SK-N-SH treated with all-trans-retinoic acid at 6 μM for 48 hours (cell line): ENCODE measurements at regions not wholly inside any gene's neighbourhood (a gene's known extent, or its start where the extent isn't known, plus 50 kb on each side); places are given as distances from the start of the nearest gene placed in this dataset.

Experiments
- ATAC-seq: fragments of 200-7000 bp; cut with Tn5 transposase; 3 replicates; pipeline ENCODE4 v1.9.1; 2020; ENCODE audit warnings: mild to moderate bottlenecking, moderate library complexity
- ARNTL ChIP-seq: fragments of 450-650 bp; formaldehyde crosslinking; IDR thresholded peaks from 2 replicates; pipeline ENCODE4 v1.5.0; 2020; ENCODE audit warnings: low read depth, mild to moderate bottlenecking, moderate library complexity, borderline replicate concordance
- BACH2 ChIP-seq: fragments of 250-450 bp; sonication (Bioruptor Pico); IDR thresholded peaks from 2 replicates; pipeline ENCODE4 v1.9.0; 2021; ENCODE audit warnings: mild to moderate bottlenecking, borderline replicate concordance
- CREB5 ChIP-seq: fragments of 250-450 bp; sonication (Bioruptor Pico); IDR thresholded peaks from 2 replicates; pipeline ENCODE4 v1.5.1; 2020; ENCODE audit warnings: low read depth, mild to moderate bottlenecking, moderate library complexity
- CSDC2 ChIP-seq: fragments of 250-450 bp; sonication (Bioruptor Pico); IDR thresholded peaks from 2 replicates; pipeline ENCODE4 v1.5.0; 2020; ENCODE audit warnings: mild to moderate bottlenecking, moderate library complexity
- ESRRG ChIP-seq: fragments of 250-450 bp; sonication (Bioruptor Pico); IDR thresholded peaks from 2 replicates; pipeline ENCODE4 v1.6.1; 2021; ENCODE audit warnings: mild to moderate bottlenecking
- GLIS3 ChIP-seq: fragments of 250-450 bp; sonication (Bioruptor Pico); IDR thresholded peaks from 2 replicates; pipeline ENCODE4 v1.5.0; 2020; ENCODE audit warnings: mild to moderate bottlenecking, moderate library complexity
- ISL1 ChIP-seq: fragments of 250-450 bp; sonication (Bioruptor Pico); IDR thresholded peaks from 2 replicates; pipeline ENCODE4 v2.1.2; 2022; ENCODE audit warnings: mild to moderate bottlenecking, moderate library complexity
- OSR1 ChIP-seq: fragments of 250-450 bp; sonication (Bioruptor Pico); IDR thresholded peaks from 2 replicates; pipeline ENCODE4 v1.8.0; 2022; ENCODE audit warnings: moderate library complexity, mild to moderate bottlenecking, inconsistent platforms
- PATZ1 ChIP-seq: fragments of 250-450 bp; sonication (Bioruptor Pico); IDR thresholded peaks from 2 replicates; pipeline ENCODE4 v1.8.0; 2020; ENCODE audit warnings: mild to moderate bottlenecking, moderate library complexity, borderline replicate concordance
- PPARA ChIP-seq: fragments of 250-450 bp; sonication (Bioruptor Pico); IDR thresholded peaks from 2 replicates; pipeline ENCODE4 v1.5.0; 2020; ENCODE audit warnings: mild to moderate bottlenecking, borderline replicate concordance
- RARB ChIP-seq: fragments of 250-450 bp; sonication (Bioruptor Pico); IDR thresholded peaks from 2 replicates; pipeline ENCODE4 v1.8.0; 2021; ENCODE audit warnings: mild to moderate bottlenecking, moderate library complexity
- SNAI2 ChIP-seq: fragments of 250-450 bp; sonication (Bioruptor Pico); IDR thresholded peaks from 2 replicates; pipeline ENCODE4 v1.5.0; 2020; ENCODE audit warnings: mild to moderate bottlenecking, moderate library complexity
- TOX ChIP-seq: fragments of 250-450 bp; sonication (Bioruptor Pico); IDR thresholded peaks from 2 replicates; pipeline ENCODE4 v1.8.0; 2021; ENCODE audit warnings: mild to moderate bottlenecking, moderate library complexity, borderline replicate concordance
- TSHZ2 ChIP-seq: fragments of 250-450 bp; sonication (Bioruptor Pico); IDR thresholded peaks from 2 replicates; pipeline ENCODE4 v1.5.0; 2020; ENCODE audit warnings: mild to moderate bottlenecking, moderate library complexity
- ZC3H10 ChIP-seq: fragments of 250-450 bp; sonication (Bioruptor Pico); IDR thresholded peaks from 2 replicates; pipeline ENCODE4 v1.5.1; 2021; ENCODE audit warnings: mild to moderate bottlenecking, moderate library complexity
- ZFP3 ChIP-seq: fragments of 250-450 bp; sonication (Bioruptor Pico); IDR thresholded peaks from 2 replicates; pipeline ENCODE4 v1.5.0; 2020; ENCODE audit warnings: mild to moderate bottlenecking, moderate library complexity
- ZFP30 ChIP-seq: fragments of 450-650 bp; formaldehyde crosslinking; IDR thresholded peaks from 2 replicates; pipeline ENCODE4 v1.5.0; 2022; ENCODE audit warnings: mild to moderate bottlenecking, moderate library complexity
- ZNF565 ChIP-seq: fragments of 450-650 bp; formaldehyde crosslinking; conservative IDR thresholded peaks from 2 replicates; pipeline ENCODE4 v1.5.0; 2020; ENCODE audit warnings: low read depth, mild to moderate bottlenecking, moderate library complexity
- ZNF70 ChIP-seq: fragments of 450-650 bp; formaldehyde crosslinking; IDR thresholded peaks from 2 replicates; pipeline ENCODE4 v1.5.0; 2020; ENCODE audit warnings: mild to moderate bottlenecking, moderate library complexity
- ZNF8 ChIP-seq: fragments of 450-650 bp; formaldehyde crosslinking; IDR thresholded peaks from 2 replicates; pipeline ENCODE4 v1.5.0; 2020; ENCODE audit warnings: mild to moderate bottlenecking, moderate library complexity
- TF ChIP-seq, protein P1 (sequence below): fragments of 250-450 bp; sonication (Bioruptor Pico); IDR thresholded peaks from 2 replicates; pipeline ENCODE4 v1.8.0; 2021; ENCODE audit warnings: low read depth, mild to moderate bottlenecking, moderate library complexity, borderline replicate concordance
- TF ChIP-seq, protein P2 (sequence below): fragments of 250-450 bp; sonication (Bioruptor Pico); IDR thresholded peaks from 2 replicates; pipeline ENCODE4 v1.5.1; 2021; ENCODE audit warnings: mild to moderate bottlenecking, moderate library complexity

DNA sequence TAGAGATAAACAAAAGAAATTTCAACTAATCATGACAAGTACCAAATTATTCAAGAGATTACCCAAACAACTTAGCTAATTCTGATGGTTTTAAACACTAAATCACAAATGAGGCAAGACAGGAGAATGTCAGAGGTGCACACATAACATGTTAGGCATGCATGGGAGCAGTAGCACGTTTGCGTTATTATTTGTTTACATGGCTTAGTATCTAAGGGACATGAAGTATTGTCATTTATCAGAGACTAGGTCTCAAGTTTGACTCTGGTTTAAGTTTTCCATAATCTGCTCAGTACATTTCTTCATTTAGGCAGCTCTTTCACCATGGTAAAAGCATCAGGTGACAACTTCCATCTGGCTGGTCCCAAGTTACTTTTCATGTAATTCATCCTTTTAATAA lies 244.1 kb upstream of the TNC start:
- ATAC-seq, result no peak
- TF ChIP-seq SNAI2 (CRISPR knock-in tag), result no peak
- TF ChIP-seq TSHZ2 (CRISPR knock-in tag), result no peak
- TF ChIP-seq OSR1 (CRISPR knock-in tag), result no peak
- no peak for TF ChIP-seq TOX (CRISPR knock-in tag)
- TF ChIP-seq GLIS3 (CRISPR knock-in tag), result no peak
- TF ChIP-seq ZNF70, result no peak
- TF ChIP-seq ARNTL, result no peak
- no peak for TF ChIP-seq ZFP30 (CRISPR knock-in tag)
- no peak for TF ChIP-seq BACH2 (CRISPR knock-in tag)
- no peak for TF ChIP-seq ZFP3
- no peak for TF ChIP-seq CREB5
- TF ChIP-seq PATZ1 (CRISPR knock-in tag), result no peak
- TF ChIP-seq ZNF8 (CRISPR knock-in tag), result no peak

- ATAC-seq, result no peak
- TF ChIP-seq CSDC2, result no peak
- no peak for TF ChIP-seq ZFP3
- no peak for TF ChIP-seq ZC3H10
- no peak for TF ChIP-seq ESRRG (CRISPR knock-in tag)
- TF ChIP-seq ZNF70, result no peak
- TF ChIP-seq ZFP30 (CRISPR knock-in tag), result no peak
- no peak for TF ChIP-seq SNAI2 (CRISPR knock-in tag)
- no peak for TF ChIP-seq PPARA (CRISPR knock-in tag)
- TF ChIP-seq, protein P1, sequence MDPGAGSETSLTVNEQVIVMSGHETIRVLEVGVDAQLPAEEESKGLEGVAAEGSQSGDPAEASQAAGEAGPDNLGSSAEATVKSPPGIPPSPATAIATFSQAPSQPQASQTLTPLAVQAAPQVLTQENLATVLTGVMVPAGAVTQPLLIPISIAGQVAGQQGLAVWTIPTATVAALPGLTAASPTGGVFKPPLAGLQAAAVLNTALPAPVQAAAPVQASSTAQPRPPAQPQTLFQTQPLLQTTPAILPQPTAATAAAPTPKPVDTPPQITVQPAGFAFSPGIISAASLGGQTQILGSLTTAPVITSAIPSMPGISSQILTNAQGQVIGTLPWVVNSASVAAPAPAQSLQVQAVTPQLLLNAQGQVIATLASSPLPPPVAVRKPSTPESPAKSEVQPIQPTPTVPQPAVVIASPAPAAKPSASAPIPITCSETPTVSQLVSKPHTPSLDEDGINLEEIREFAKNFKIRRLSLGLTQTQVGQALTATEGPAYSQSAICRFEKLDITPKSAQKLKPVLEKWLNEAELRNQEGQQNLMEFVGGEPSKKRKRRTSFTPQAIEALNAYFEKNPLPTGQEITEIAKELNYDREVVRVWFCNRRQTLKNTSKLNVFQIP (CRISPR knock-in tag), result no peak
- no peak for TF ChIP-seq CREB5
- TF ChIP-seq GLIS3 (CRISPR knock-in tag), result no peak
- no peak for TF ChIP-seq OSR1 (CRISPR knock-in tag)
- TF ChIP-seq ZNF565 (CRISPR knock-in tag), result no peak
- TF ChIP-seq PATZ1 (CRISPR knock-in tag), result no peak
- TF ChIP-seq ISL1 (CRISPR knock-in tag), result no peak
- TF ChIP-seq RARB (CRISPR knock-in tag), result no peak
- TF ChIP-seq, protein P2, sequence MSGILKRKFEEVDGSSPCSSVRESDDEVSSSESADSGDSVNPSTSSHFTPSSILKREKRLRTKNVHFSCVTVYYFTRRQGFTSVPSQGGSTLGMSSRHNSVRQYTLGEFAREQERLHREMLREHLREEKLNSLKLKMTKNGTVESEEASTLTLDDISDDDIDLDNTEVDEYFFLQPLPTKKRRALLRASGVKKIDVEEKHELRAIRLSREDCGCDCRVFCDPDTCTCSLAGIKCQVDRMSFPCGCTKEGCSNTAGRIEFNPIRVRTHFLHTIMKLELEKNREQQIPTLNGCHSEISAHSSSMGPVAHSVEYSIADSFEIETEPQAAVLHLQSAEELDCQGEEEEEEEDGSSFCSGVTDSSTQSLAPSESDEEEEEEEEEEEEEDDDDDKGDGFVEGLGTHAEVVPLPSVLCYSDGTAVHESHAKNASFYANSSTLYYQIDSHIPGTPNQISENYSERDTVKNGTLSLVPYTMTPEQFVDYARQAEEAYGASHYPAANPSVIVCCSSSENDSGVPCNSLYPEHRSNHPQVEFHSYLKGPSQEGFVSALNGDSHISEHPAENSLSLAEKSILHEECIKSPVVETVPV (CRISPR knock-in tag), result no peak
- no peak for TF ChIP-seq TSHZ2 (CRISPR knock-in tag)
- no peak for TF ChIP-seq ZNF8 (CRISPR knock-in tag)
These were observed 244.7 kb upstream of the TNC start for GRCh38 chr9:115362640-115363039.
